ENCODE measurements at regions not wholly inside any gene's neighbourhood (a gene's known extent, or its start where the extent isn't known, plus 50 kb on each side); places are given as distances from the start of the nearest gene placed in this dataset.

DNA sequence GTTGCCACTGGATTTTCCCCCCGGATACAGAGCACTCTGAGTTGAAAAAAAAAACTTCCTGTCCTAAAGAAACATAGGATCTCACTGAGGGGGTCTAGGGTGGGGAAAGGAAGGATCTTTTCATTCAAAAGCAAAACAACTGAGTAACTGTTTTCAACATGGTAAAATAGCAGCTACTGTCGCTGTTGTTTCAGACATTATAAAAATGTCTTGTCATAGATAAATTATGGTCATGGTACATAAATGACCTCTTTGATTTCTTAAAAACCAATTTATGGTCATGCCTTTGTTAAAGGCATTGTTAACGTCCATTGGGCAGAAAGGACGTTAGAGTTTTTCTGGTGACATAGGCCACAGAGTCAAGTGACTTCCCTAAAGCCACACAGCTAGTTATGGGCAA lies 180.4 kb upstream of the DTNBP1 start:
- TF ChIP-seq, protein P1, sequence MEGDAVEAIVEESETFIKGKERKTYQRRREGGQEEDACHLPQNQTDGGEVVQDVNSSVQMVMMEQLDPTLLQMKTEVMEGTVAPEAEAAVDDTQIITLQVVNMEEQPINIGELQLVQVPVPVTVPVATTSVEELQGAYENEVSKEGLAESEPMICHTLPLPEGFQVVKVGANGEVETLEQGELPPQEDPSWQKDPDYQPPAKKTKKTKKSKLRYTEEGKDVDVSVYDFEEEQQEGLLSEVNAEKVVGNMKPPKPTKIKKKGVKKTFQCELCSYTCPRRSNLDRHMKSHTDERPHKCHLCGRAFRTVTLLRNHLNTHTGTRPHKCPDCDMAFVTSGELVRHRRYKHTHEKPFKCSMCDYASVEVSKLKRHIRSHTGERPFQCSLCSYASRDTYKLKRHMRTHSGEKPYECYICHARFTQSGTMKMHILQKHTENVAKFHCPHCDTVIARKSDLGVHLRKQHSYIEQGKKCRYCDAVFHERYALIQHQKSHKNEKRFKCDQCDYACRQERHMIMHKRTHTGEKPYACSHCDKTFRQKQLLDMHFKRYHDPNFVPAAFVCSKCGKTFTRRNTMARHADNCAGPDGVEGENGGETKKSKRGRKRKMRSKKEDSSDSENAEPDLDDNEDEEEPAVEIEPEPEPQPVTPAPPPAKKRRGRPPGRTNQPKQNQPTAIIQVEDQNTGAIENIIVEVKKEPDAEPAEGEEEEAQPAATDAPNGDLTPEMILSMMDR (IDR thresholded peaks at IDR 0.05), result no peak
- no peak for TF ChIP-seq EP300 (IDR thresholded peaks at IDR 0.05)
- no peak for TF ChIP-seq POLR2A (IDR thresholded peaks at IDR 0.05)

All from stomach (tissue), 4 donors.